ENCODE measurements at regions not wholly inside any gene's neighbourhood (a gene's known extent, or its start where the extent isn't known, plus 50 kb on each side); places are given as distances from the start of the nearest gene placed in this dataset.

DNA sequence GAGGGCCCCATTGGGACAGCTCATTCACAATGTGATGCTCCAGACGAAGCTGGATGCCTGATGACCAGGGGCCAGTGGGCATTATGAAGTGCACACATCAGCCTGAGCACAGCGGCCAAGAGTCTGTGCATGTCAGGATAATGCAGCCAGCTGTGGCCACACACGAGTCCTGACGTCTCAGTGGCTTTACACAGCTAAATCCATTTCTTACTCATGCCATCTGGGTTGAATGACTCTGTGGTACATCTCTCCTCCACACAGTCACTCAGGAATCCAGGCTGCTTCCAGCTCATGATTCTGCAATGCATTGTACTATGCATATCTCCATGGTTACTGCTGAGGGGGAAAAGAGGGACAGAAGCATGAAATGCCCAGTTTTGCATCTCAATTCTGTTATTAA is 123.6 kb downstream of the PRLHR start:
- ChIA-PET CTCF (interaction anchor here (1.0 kb wide), 1 partner anchor 86 kb away, joined by 3 read pairs; no protein-coding TSS in a partner anchor), POLR2A (no interaction called here)
- no peak overlapping the region for H3K4me3 Mint-ChIP-seq
- H3K36me3 Mint-ChIP-seq (ENCODE audit: low read depth): no peaks in the 10 kb centered on the region
- H3K27ac Mint-ChIP-seq: no peak overlapping the region
- no peaks in the 10 kb centered on the region for H3K4me1 Mint-ChIP-seq
- no peaks in the 10 kb centered on the region for H3K9me3 Mint-ChIP-seq
- peaks cover 10% of the 10 kb centered on the region for H3K27me3 Mint-ChIP-seq
- DNase-seq: no peak

DNA sequence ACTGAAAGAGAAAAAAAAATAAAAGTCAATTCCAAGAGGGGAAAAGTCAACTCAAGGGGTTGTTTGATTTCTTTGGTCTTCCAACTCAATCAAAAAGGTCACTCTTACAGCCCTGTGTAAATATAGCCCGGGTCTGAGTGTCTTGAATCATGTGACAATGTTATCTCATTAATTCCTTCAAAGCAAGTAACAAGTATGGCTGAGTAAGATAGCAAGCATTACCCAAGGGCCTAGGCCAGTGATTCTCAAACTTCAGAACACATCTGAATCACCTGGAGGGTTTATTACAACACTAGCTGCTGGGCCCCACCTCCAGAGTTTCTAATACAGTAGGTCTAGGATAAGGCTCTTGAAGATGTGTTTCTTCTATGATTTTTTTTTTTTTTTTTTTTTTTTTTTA is 125.0 kb downstream of the PRLHR start:
- no peak overlapping the region for H3K4me3 Mint-ChIP-seq
- peaks cover 11% of the 10 kb centered on the region for H3K27me3 Mint-ChIP-seq
- no peaks in the 10 kb centered on the region for H3K36me3 Mint-ChIP-seq (ENCODE audit: low read depth)

DNA sequence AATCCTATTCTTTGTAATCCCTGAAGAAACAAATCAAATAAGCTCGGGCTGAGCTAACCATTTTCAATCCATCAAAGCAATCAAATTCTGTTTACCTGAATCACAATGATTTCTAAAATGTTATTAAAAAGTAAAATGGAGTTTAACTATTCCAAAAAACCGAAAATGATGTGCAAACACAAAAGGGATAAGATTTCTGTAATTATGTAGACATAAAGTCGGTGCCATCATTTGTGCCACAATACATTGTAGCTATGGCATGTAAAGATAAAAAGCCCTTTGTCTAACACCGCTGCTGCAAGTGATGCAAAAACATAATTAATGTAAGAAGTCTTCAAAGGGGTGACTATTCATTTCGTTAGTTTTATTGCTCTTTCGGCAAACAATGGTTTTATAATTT is 125.1 kb upstream of the FAM204A start:
- H3K27me3 Mint-ChIP-seq: peaks cover 19% of the 10 kb centered on the region
- no peaks in the 10 kb centered on the region for H3K4me1 Mint-ChIP-seq
- CTCF ChIA-PET: no interaction called here
- no peak overlapping the region for H3K27ac Mint-ChIP-seq
- POLR2A ChIA-PET: no interaction called here
- H3K9me3 Mint-ChIP-seq: no peaks in the 10 kb centered on the region
- H3K4me3 Mint-ChIP-seq: no peak overlapping the region
- no peaks in the 10 kb centered on the region for H3K36me3 Mint-ChIP-seq (ENCODE audit: low read depth)
- no peak for DNase-seq

More for the DNA sequence above, 125.0 kb downstream of the PRLHR start:
- CTCF ChIA-PET: no interaction called here
- POLR2A ChIA-PET: no interaction called here
- H3K4me1 Mint-ChIP-seq: no peaks in the 10 kb centered on the region
- no peaks in the 10 kb centered on the region for H3K9me3 Mint-ChIP-seq
- H3K27ac Mint-ChIP-seq: no peak overlapping the region
- no peak for DNase-seq

DNA sequence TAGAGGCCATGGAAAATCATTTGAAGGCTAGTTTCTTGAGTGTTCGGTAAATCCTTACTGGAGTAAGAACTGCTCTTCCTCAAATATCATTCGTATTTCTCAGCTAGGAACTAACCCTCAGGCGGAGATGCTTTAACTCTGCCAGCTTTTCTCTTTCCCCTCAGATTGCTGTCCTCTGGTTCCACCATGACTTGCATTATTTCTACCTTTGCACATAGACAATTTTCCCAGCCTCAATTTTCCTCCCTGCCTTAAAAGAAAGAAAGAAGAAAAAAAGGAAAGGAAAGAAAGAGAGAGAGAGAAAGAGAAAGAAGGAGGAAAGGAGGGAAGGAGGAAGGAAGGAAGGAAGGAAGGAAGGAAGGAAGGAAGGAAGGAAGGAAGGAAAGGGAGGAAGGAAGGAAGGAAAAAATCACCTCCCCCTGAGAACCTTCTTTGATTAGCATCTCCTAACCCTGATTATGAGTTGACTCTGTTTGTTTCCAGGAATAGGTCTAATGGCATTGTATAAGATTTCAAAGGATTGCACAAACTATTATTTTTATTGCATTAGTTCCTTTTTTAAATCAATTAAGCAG is 123.3 kb upstream of the FAM204A start:
- no peak overlapping the region for H3K4me3 Mint-ChIP-seq
- POLR2A ChIA-PET: no interaction called here
- H3K36me3 Mint-ChIP-seq (ENCODE audit: low read depth): no peaks in the 10 kb centered on the region
- no peak for DNase-seq
- no peaks in the 10 kb centered on the region for H3K9me3 Mint-ChIP-seq
- CTCF ChIA-PET: no interaction called here
- no peak overlapping the region for H3K27ac Mint-ChIP-seq
- H3K27me3 Mint-ChIP-seq: peaks cover 24% of the 10 kb centered on the region
- no peaks in the 10 kb centered on the region for H3K4me1 Mint-ChIP-seq

DNA sequence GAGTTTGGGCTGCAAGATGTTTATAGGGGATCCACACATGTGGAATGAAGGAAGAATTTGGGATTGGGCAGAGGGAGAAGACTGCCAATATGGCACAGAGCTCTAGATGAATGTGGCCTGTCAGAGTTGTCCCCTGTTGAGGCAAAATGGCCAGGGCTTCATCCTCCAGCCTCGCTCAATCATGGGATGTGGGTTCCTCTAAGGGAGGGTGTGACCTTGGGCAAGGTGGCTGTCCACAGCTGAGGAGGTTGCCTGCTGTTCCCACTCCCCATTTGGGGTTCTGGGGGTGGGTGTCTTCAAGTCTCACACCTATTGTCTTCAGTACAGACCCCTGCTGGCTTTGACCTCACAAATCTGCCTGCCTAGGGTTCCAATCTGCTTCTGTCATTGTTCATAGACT is 121.6 kb upstream of the FAM204A start:
- no peak overlapping the region for H3K4me3 Mint-ChIP-seq
- no peak overlapping the region for H3K27ac Mint-ChIP-seq
- H3K4me1 Mint-ChIP-seq: no peaks in the 10 kb centered on the region
- ChIA-PET POLR2A (no interaction called here), CTCF (no interaction called here)
- no peak for DNase-seq
- peaks cover 30% of the 10 kb centered on the region for H3K27me3 Mint-ChIP-seq
- H3K9me3 Mint-ChIP-seq: no peaks in the 10 kb centered on the region
- no peaks in the 10 kb centered on the region for H3K36me3 Mint-ChIP-seq (ENCODE audit: low read depth)

DNA sequence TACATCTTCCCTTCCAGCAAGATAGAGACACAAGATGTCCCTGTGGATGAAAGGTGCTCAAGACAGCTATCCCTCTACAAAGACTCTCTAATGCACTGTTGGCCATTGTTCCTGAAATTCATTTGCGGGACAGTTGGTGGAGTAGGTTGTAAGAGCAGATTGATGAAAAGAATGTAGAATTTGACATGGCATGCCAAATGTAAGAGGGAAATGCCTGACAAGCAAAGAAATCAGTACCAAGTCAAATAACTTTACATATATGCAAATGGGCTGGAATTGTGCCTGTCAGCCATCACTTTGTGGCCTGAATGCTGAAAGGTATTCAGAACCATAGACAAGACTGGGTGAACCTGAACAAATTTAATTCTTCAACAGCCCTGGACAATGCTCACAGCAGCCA is 120.3 kb upstream of the FAM204A start:
- H3K27me3 Mint-ChIP-seq: peaks cover 28% of the 10 kb centered on the region
- CTCF ChIA-PET: interaction anchor here (0.8 kb wide), 2 partner anchors 16 to 259 kb away, joined by 3 to 4 read pairs; no protein-coding TSS in a partner anchor

DNA sequence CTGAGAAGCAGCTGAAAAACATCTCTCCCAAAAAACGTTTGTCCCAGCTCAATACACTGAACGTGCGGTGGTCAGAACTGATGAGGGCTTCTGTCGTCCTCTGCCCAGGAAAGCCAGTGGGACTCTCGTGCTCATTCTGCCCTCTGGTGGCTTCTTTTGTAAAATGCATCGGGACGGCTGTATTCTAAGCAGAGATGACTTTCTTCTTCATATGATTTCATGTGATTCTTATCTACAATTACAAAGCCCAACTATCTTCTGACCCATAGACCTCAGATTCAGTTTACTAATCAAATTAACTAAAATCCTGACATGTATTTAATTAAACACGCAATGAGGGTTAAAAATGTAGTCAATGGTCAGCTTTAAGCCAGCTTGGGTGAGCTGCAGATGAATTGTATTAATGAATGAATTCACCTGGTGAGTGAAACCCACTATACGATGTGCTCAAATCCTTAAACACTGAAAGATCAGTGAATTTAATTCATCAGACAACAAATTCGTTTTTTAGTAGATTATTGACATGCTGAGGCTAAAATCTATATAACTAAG is 117.6 kb upstream of the FAM204A start:
- DNase-seq: peak; percentile 54
- no peaks in the 10 kb centered on the region for H3K36me3 Mint-ChIP-seq (ENCODE audit: low read depth)
- no peak overlapping the region for H3K4me3 Mint-ChIP-seq
- ChIA-PET POLR2A (no interaction called here), CTCF (interaction anchor here (0.7 to 3.1 kb wide), 18 partner anchors 9 to 963 kb away, joined by 3 to 14 read pairs (median 4); no protein-coding TSS in a partner anchor)
- H3K27me3 Mint-ChIP-seq: peaks cover 20% of the 10 kb centered on the region
- H3K27ac Mint-ChIP-seq: no peak overlapping the region
- H3K4me1 Mint-ChIP-seq: no peaks in the 10 kb centered on the region
- no peaks in the 10 kb centered on the region for H3K9me3 Mint-ChIP-seq

More for the DNA sequence above, 120.3 kb upstream of the FAM204A start:
- no peak overlapping the region for H3K27ac Mint-ChIP-seq
- no peaks in the 10 kb centered on the region for H3K4me1 Mint-ChIP-seq
- POLR2A ChIA-PET: no interaction called here
- no peaks in the 10 kb centered on the region for H3K36me3 Mint-ChIP-seq (ENCODE audit: low read depth)
- DNase-seq: no peak
- no peak overlapping the region for H3K4me3 Mint-ChIP-seq
- no peaks in the 10 kb centered on the region for H3K9me3 Mint-ChIP-seq

DNA sequence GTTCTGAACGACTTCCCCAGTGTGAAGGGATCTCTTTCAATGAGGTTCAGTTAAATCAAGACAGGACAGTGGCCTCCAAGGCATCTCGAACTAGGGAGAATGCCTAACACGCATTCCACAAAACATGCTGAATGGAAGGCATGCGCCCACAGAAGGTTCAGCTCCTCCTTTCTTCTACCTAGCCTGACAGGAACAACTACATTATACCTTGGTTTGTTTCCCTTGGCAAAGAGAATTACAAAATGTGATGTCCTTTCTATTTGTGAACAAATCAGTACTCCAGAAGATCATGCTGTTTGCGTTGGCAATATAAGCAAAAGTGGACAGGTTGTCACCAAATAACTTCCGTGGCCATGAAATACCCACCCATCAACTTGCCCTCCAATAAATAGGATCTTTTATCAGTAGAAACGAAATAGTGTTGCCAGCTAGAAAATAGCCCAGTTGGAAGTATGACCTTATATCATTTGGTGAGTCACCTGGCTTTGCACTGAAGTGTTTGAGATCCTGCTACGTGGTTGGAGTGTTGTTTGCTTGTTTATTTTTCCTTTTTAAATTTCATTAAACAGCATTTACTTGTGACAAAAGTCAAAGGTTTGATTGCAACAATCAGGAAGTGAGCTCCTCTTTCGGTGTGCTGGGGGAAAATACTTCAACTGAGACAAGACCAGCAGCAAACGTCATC is 117.0 kb upstream of the FAM204A start:
- CTCF ChIA-PET: interaction anchor here (0.7 to 3.1 kb wide), 18 partner anchors 8 to 962 kb away, joined by 3 to 14 read pairs (median 4); no protein-coding TSS in a partner anchor
- no peak overlapping the region for H3K27ac Mint-ChIP-seq
- no peak overlapping the region for H3K4me3 Mint-ChIP-seq

DNA sequence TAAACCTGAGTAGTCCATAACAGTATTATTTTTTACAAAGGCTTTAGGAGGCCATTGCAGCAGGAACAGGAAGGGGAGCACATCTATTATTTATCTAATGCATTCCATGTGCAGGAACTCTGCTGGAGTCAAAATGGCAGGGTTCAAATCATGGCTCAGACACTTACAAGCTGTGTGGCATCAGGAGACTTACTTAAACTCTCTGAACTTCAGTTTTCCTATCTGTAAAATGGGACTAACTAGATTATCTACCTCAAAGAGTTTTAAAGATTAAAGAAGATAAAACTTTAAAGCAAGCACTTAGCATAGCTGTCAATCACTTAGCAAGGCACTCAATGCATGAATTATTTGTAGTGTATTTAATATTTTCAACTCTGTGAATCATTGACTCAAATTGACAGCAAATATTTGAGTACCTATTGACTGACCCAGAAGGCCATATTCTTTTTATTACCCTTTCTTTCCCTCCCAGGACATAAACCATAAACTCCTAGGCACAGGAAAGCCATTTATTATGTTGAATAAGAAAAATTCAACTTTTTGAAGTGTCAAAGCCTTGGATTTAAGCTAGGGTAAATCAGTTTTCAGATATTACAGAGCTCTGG is 115.8 kb upstream of the FAM204A start:
- Mint-ChIP-seq H3K27ac (no peak overlapping the region), H3K36me3 (ENCODE audit: low read depth) (no peaks in the 10 kb centered on the region), H3K27me3 (peaks cover 22% of the 10 kb centered on the region), H3K4me1 (no peaks in the 10 kb centered on the region), H3K4me3 (no peak overlapping the region), H3K9me3 (no peaks in the 10 kb centered on the region)
- CTCF ChIA-PET: interaction anchor here (1.7 to 3.1 kb wide), 5 partner anchors 10 to 961 kb away, joined by 3 to 14 read pairs (median 8); no protein-coding TSS in a partner anchor
- DNase-seq: no peak
- POLR2A ChIA-PET: interaction anchor here (0.6 kb wide), 1 partner anchor 1510 kb away, joined by 3 read pairs; no protein-coding TSS in a partner anchor

More for the DNA sequence above, 117.0 kb upstream of the FAM204A start:
- Mint-ChIP-seq H3K36me3 (ENCODE audit: low read depth) (no peaks in the 10 kb centered on the region), H3K4me1 (no peaks in the 10 kb centered on the region), H3K9me3 (no peaks in the 10 kb centered on the region), H3K27me3 (peaks cover 20% of the 10 kb centered on the region)
- DNase-seq: no peak
- POLR2A ChIA-PET: interaction anchor here (0.6 kb wide), 1 partner anchor 1509 kb away, joined by 3 read pairs; no protein-coding TSS in a partner anchor

DNA sequence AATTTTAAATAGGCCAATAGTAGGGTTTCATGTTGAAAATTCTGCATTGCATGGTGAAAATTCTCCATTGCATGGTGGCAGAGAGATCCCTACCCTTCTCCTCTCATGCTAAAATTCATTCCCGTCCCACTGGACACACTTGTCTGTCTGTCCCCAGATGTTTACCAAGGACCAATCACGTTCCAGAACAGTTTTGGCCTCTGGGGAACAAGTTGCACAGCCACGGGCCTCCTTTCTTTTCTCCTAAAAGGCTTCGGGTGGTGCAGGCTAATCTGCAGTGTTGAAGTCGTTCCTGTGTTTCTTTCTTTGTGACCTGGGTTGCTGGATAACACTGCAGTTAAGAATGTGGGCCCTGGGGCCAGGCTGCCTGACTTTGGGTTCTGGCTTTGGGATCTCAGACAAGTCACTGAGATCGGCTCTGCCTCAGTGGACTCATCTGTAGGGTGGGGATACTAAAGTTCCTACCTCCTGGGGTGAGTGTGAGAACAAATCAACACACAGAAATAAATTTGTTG is 113.1 kb upstream of the FAM204A start:
- H3K4me1 Mint-ChIP-seq: no peaks in the 10 kb centered on the region
- POLR2A ChIA-PET: no interaction called here
- H3K36me3 Mint-ChIP-seq (ENCODE audit: low read depth): no peaks in the 10 kb centered on the region
- no peak overlapping the region for H3K4me3 Mint-ChIP-seq
- CTCF ChIA-PET: no interaction called here
- H3K27ac Mint-ChIP-seq: no peak overlapping the region
- DNase-seq: no peak
- peaks cover 24% of the 10 kb centered on the region for H3K27me3 Mint-ChIP-seq
- no peaks in the 10 kb centered on the region for H3K9me3 Mint-ChIP-seq

DNA sequence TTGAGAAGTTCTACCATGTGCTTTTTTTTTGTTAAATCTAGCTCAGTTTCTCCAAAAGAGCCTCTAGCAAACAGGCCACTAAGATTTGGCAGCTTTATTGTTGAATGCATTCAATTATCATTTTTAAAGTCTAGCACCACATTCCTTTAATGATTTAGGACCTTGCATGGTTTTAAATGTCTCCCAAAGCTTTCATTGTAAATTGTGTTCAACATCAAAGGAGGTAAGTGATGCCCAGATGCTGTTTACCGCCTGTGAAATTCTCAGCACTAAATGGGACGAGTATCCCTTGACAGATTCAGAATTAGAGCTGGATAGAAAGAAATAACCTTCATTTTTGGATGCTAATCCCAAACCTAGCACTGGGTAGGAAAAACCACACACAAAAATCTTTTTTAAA is 112.1 kb upstream of the FAM204A start:
- ChIA-PET POLR2A (no interaction called here), CTCF (interaction anchor here (0.7 kb wide), 1 partner anchor 16 kb away, joined by 3 read pairs; no protein-coding TSS in a partner anchor)
- Mint-ChIP-seq H3K27me3 (peaks cover 31% of the 10 kb centered on the region), H3K9me3 (no peaks in the 10 kb centered on the region), H3K4me3 (no peak overlapping the region), H3K36me3 (ENCODE audit: low read depth) (no peaks in the 10 kb centered on the region), H3K27ac (no peak overlapping the region), H3K4me1 (no peaks in the 10 kb centered on the region)
- DNase-seq: no peak

DNA sequence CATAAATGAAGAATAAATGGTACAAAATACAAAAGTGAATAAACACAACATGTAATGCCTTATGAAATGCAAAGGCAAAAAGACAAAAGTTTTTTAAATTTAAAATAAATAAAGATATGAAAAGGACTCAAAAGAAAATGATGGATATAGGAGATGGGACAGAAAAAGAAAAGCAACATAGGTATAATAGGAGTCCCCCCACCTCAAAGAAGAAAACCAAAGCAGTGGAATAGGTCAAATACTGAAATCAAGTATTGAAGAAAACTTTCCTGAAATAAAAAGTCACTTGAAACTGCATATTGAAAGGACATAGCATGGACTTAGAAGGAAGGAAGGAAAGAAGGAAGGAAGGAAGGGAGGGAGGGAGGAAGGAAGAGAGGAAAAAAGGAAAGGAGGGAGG is 110.0 kb upstream of the FAM204A start:
- CTCF ChIA-PET: interaction anchor here (2.0 kb wide), 1 partner anchor 8 kb away, joined by 7 read pairs; no protein-coding TSS in a partner anchor
- H3K27me3 Mint-ChIP-seq: peaks cover 38% of the 10 kb centered on the region
- no peaks in the 10 kb centered on the region for H3K9me3 Mint-ChIP-seq
- H3K36me3 Mint-ChIP-seq (ENCODE audit: low read depth): no peaks in the 10 kb centered on the region
- no peak for DNase-seq
- H3K4me3 Mint-ChIP-seq: no peak overlapping the region
- H3K4me1 Mint-ChIP-seq: no peaks in the 10 kb centered on the region
- POLR2A ChIA-PET: no interaction called here
- no peak overlapping the region for H3K27ac Mint-ChIP-seq

DNA sequence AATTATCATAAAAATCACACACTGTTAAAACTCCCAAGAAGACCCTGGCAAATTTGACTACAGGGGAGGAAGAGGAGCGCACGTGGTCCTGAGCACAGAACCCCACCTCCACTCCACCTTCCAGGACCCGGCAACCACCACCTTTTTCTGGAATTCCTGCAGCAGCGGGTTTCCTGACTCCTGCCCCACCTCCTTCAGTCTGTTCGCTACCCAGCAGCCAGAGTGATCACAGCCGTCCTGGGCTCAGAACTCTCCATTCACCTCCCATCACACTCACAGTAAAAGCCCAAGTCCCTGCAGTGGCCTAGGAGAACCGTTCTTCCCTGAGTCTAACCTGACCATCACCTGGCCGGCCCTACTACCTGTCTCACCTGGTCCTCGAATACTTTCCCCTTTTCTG is 107.4 kb upstream of the FAM204A start:
- no peaks in the 10 kb centered on the region for H3K4me1 Mint-ChIP-seq
- CTCF ChIA-PET: interaction anchor here (1.3 kb wide), 1 partner anchor 10 kb away, joined by 6 read pairs; no protein-coding TSS in a partner anchor
- H3K27me3 Mint-ChIP-seq: peaks cover 38% of the 10 kb centered on the region
- H3K36me3 Mint-ChIP-seq (ENCODE audit: low read depth): no peaks in the 10 kb centered on the region
- POLR2A ChIA-PET: no interaction called here
- H3K4me3 Mint-ChIP-seq: no peak overlapping the region
- DNase-seq: no peak
- no peak overlapping the region for H3K27ac Mint-ChIP-seq
- no peaks in the 10 kb centered on the region for H3K9me3 Mint-ChIP-seq

Data from activated CD4-positive, alpha-beta memory T cell treated with anti-CD3 and anti-CD28 coated beads, Interleukin-2, amount 10 ng/mL, durations not matched to agents 7 days and 5 days (primary cell).